ENCODE measurements at regions not wholly inside any gene's neighbourhood (a gene's known extent, or its start where the extent isn't known, plus 50 kb on each side); places are given as distances from the start of the nearest gene placed in this dataset.

GRCh38 chr11:111019451-111019850 is 226.1 kb upstream of the POU2AF2 start:
- no peak for TF ChIP-seq CTCF (IDR thresholded peaks at IDR 0.05; ENCODE audit: extremely low read depth, insufficient read depth, missing control alignments)

GRCh38 chr11:111018566-111018965 is 227.0 kb upstream of the POU2AF2 start:
- DNase-seq (ENCODE audit: low spot score): no peak
- no peak for TF ChIP-seq CTCF (IDR thresholded peaks at IDR 0.05; ENCODE audit: extremely low read depth, insufficient read depth, missing control alignments)
- in situ Hi-C loops (cut with MboI; ENCODE audit: low pct_unique_long_range_greater_than_20kb, low sequenced_read_pairs, unreplicated experiment): no loop called here

More at GRCh38 chr11:111019451-111019850, 226.1 kb upstream of the POU2AF2 start:
- DNase-seq (ENCODE audit: low spot score): no peak
- in situ Hi-C loops (cut with MboI; ENCODE audit: low pct_unique_long_range_greater_than_20kb, low sequenced_read_pairs, unreplicated experiment): no loop called here

GRCh38 chr11:111012491-111012890 is 233.0 kb upstream of the POU2AF2 start:
- no peak for TF ChIP-seq CTCF (IDR thresholded peaks at IDR 0.05; ENCODE audit: extremely low read depth, insufficient read depth, missing control alignments)
- no peak for DNase-seq (ENCODE audit: low spot score)

GRCh38 chr11:111011275-111011594 is 234.3 kb upstream of the POU2AF2 start:
- in situ Hi-C loops (cut with MboI; ENCODE audit: low pct_unique_long_range_greater_than_20kb, low sequenced_read_pairs, unreplicated experiment): no loop called here
- no peak for TF ChIP-seq CTCF (IDR thresholded peaks at IDR 0.05; ENCODE audit: extremely low read depth, insufficient read depth, missing control alignments)
- no peak for DNase-seq (ENCODE audit: low spot score)

More at GRCh38 chr11:111012491-111012890, 233.0 kb upstream of the POU2AF2 start:
- in situ Hi-C loops (cut with MboI; ENCODE audit: low pct_unique_long_range_greater_than_20kb, low sequenced_read_pairs, unreplicated experiment): no loop called here

GRCh38 chr11:111010391-111011274 is 234.9 kb upstream of the POU2AF2 start:
- no peak for TF ChIP-seq CTCF (IDR thresholded peaks at IDR 0.05; ENCODE audit: extremely low read depth, insufficient read depth, missing control alignments)
- in situ Hi-C loops (cut with MboI; ENCODE audit: low pct_unique_long_range_greater_than_20kb, low sequenced_read_pairs, unreplicated experiment): no loop called here
- DNase-seq (ENCODE audit: low spot score): no peak

GRCh38 chr11:111006227-111006626 is 239.3 kb upstream of the POU2AF2 start:
- in situ Hi-C loops (cut with MboI; ENCODE audit: low pct_unique_long_range_greater_than_20kb, low sequenced_read_pairs, unreplicated experiment): no loop called here
- no peak for DNase-seq (ENCODE audit: low spot score)
- TF ChIP-seq CTCF (IDR thresholded peaks at IDR 0.05; ENCODE audit: extremely low read depth, insufficient read depth, missing control alignments): no peak
